ENCODE measurements at regions not wholly inside any gene's neighbourhood (a gene's known extent, or its start where the extent isn't known, plus 50 kb on each side); places are given as distances from the start of the nearest gene placed in this dataset.

DNA sequence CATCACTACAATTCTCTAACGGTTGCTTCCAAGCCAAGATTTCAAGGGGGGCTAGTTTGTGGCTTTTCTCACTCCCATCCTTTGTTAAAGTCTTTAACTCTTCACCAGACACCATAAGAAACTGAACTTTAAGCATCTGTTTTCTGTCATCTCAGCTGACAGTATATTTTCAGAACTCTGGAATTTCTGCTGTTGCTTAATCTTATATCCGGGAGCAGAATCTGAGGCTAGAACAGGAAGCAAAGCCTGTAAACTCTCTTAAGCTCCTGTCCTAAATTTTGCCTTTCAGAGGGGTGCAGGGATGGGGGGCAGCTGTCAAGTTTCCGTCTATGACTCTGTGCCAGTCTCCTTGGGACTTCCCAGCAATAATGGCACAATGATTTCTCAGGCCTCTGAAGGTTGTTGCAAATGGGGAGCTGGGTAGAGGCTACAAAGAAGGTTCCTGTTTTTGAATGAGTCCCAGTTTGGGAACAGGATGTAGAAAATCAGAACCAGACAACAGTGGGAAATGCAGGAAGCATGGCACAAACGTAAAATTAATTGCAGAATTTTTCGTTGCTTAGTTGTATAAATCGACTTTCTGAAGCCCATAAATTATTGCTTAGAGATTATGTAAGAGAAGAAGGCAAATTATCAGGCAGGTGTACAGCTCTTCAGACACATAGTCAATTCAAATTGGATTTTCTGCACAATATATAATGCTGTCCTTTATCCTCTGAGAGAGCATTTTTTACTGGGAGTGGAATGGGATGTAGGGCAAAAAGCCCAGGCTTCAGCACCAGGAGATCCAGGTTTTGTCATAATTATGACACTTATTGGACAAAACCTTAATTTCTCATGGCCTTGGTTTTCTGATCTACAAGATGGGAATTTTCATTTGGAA lies 430.9 kb downstream of the DMAC1 start:
- BruUV-seq (replicated peaks), result no TSS peak
- H3K9me2 ChIP-seq (ENCODE audit: insufficient read depth, low read length), result no peaks in the 10 kb centered on the region
- H3K79me2 ChIP-seq (ENCODE audit: insufficient read depth, low read depth, low read length), result no peaks in the 10 kb centered on the region
- DNase-seq (ENCODE audit: low spot score), result no peak
- ChIA-PET CTCF (ENCODE audit: unreplicated experiment) (no interaction called here), POLR2A (interaction anchor here (0.7 kb wide), 1 partner anchor 1521 kb away, joined by 3 read pairs; no protein-coding TSS in a partner anchor)
- intact Hi-C loops (cut with micrococcal nuclease; ENCODE audit: unreplicated experiment), result no loop called here
- no peak overlapping the region for H3K4me2 ChIP-seq (ENCODE audit: low read length)
- H2AFZ ChIP-seq (ENCODE audit: low read length), result no peak overlapping the region
- no peaks in the 10 kb centered on the region for H4K20me1 ChIP-seq (ENCODE audit: insufficient read depth, low read length)
- no peak overlapping the region for H3K27ac ChIP-seq (ENCODE audit: low read depth, low read length, poor library complexity, severe bottlenecking)
- no peaks in the 10 kb centered on the region for H3K36me3 ChIP-seq (ENCODE audit: insufficient read depth, low read length)
- H3K4me1 ChIP-seq (ENCODE audit: insufficient read depth, low read length, poor library complexity, severe bottlenecking), result no peaks in the 10 kb centered on the region
- TF ChIP-seq, protein P1, sequence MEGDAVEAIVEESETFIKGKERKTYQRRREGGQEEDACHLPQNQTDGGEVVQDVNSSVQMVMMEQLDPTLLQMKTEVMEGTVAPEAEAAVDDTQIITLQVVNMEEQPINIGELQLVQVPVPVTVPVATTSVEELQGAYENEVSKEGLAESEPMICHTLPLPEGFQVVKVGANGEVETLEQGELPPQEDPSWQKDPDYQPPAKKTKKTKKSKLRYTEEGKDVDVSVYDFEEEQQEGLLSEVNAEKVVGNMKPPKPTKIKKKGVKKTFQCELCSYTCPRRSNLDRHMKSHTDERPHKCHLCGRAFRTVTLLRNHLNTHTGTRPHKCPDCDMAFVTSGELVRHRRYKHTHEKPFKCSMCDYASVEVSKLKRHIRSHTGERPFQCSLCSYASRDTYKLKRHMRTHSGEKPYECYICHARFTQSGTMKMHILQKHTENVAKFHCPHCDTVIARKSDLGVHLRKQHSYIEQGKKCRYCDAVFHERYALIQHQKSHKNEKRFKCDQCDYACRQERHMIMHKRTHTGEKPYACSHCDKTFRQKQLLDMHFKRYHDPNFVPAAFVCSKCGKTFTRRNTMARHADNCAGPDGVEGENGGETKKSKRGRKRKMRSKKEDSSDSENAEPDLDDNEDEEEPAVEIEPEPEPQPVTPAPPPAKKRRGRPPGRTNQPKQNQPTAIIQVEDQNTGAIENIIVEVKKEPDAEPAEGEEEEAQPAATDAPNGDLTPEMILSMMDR (conservative IDR thresholded peaks at IDR 0.05; ENCODE audit: low read length), result no peak
- no peak for TF ChIP-seq EZH2phosphoT487 (IDR thresholded peaks at IDR 0.05; ENCODE audit: borderline replicate concordance, low read depth, low read length)
- no peaks in the 10 kb centered on the region for H3K9me3 ChIP-seq (ENCODE audit: low read length)
- H3K4me3 ChIP-seq (ENCODE audit: low read depth, low read length, poor library complexity, severe bottlenecking), result no peak overlapping the region

DNA sequence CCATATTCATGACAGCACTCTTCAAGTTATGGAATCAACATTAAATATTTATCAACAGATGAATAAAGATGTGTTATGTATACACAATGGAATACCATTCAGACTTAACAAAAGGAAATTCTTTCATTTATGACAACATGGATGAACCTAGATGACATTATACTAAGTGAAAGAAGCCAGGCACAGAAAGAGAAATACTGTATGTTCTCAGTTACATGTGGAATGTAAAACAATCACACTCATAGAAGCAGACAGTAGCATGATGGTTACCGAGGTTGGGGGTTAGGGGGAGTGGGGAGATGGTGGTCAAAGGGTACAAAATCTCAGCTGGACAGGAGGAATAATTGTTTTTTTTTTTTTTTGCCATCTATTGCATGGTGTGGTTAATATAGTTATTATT lies 431.9 kb downstream of the DMAC1 start:
- Histone ChIP-seq H3K79me2 (ENCODE audit: insufficient read depth, low read depth, low read length) (no peaks in the 10 kb centered on the region), H3K27ac (ENCODE audit: low read depth, low read length, poor library complexity, severe bottlenecking) (no peak overlapping the region), H3K36me3 (ENCODE audit: insufficient read depth, low read length) (no peaks in the 10 kb centered on the region), H4K20me1 (ENCODE audit: insufficient read depth, low read length) (no peaks in the 10 kb centered on the region), H3K9me3 (ENCODE audit: low read length) (no peaks in the 10 kb centered on the region), H3K4me2 (ENCODE audit: low read length) (no peak overlapping the region), H3K9me2 (ENCODE audit: insufficient read depth, low read length) (no peaks in the 10 kb centered on the region), H2AFZ (ENCODE audit: low read length) (no peak overlapping the region), H3K4me3 (ENCODE audit: low read depth, low read length, poor library complexity, severe bottlenecking) (no peak overlapping the region), H3K4me1 (ENCODE audit: insufficient read depth, low read length, poor library complexity, severe bottlenecking) (no peaks in the 10 kb centered on the region)
- POLR2A ChIA-PET, result interaction anchor here (0.7 kb wide), 1 partner anchor 1522 kb away, joined by 3 read pairs; no protein-coding TSS in a partner anchor
- DNase-seq (ENCODE audit: low spot score), result no peak
- intact Hi-C loops (cut with micrococcal nuclease; ENCODE audit: unreplicated experiment), result no loop called here
- TF ChIP-seq, protein P1 (conservative IDR thresholded peaks at IDR 0.05; ENCODE audit: low read length), result no peak
- TF ChIP-seq EZH2phosphoT487 (IDR thresholded peaks at IDR 0.05; ENCODE audit: borderline replicate concordance, low read depth, low read length), result no peak
- BruUV-seq (replicated peaks), result no TSS peak
- CTCF ChIA-PET (ENCODE audit: unreplicated experiment), result no interaction called here

DNA sequence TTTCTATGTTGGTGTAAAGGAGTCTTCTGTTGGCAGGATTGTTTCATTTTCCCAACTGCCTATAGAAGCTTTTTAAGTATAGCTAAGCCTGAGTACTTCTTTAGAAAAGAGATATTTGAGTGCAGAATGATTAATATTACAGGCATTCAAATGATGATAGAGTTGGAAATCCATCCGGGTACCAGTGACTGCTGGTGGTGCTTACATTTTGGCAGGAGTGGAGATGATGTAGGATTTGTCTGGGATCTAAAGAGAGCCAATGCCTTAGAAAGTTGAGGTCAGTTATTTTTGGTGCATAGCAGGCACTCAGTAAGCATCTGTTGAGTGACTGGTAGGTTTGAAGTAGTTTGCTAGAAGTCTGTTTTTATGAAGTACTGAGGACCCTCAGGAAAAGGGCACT lies 433.5 kb downstream of the DMAC1 start:
- Histone ChIP-seq H3K36me3 (ENCODE audit: insufficient read depth, low read length) (no peaks in the 10 kb centered on the region), H2AFZ (ENCODE audit: low read length) (no peak overlapping the region), H3K4me3 (ENCODE audit: low read depth, low read length, poor library complexity, severe bottlenecking) (no peak overlapping the region), H3K27ac (ENCODE audit: low read depth, low read length, poor library complexity, severe bottlenecking) (no peak overlapping the region), H3K4me1 (ENCODE audit: insufficient read depth, low read length, poor library complexity, severe bottlenecking) (no peaks in the 10 kb centered on the region), H3K79me2 (ENCODE audit: insufficient read depth, low read depth, low read length) (no peaks in the 10 kb centered on the region), H4K20me1 (ENCODE audit: insufficient read depth, low read length) (no peaks in the 10 kb centered on the region), H3K9me2 (ENCODE audit: insufficient read depth, low read length) (no peaks in the 10 kb centered on the region), H3K4me2 (ENCODE audit: low read length) (no peak overlapping the region), H3K9me3 (ENCODE audit: low read length) (no peaks in the 10 kb centered on the region)
- ChIA-PET CTCF (ENCODE audit: unreplicated experiment) (no interaction called here), POLR2A (interaction anchor here (0.5 to 1.1 kb wide), 5 partner anchors 10 to 289 kb away, joined by 3 to 8 read pairs (median 3); no protein-coding TSS in a partner anchor)
- no TSS peak for BruUV-seq (replicated peaks)
- intact Hi-C loops (cut with micrococcal nuclease; ENCODE audit: unreplicated experiment), result no loop called here
- TF ChIP-seq EZH2phosphoT487 (IDR thresholded peaks at IDR 0.05; ENCODE audit: borderline replicate concordance, low read depth, low read length), result no peak
- TF ChIP-seq, protein P1 (conservative IDR thresholded peaks at IDR 0.05; ENCODE audit: low read length), result no peak
- no peak for DNase-seq (ENCODE audit: low spot score)
